Endodermal cell (in vitro differentiated cells): ENCODE measurements at regions not wholly inside any gene's neighbourhood (a gene's known extent, or its start where the extent isn't known, plus 50 kb on each side); places are given as distances from the start of the nearest gene placed in this dataset.

Source experiments
- DNase-seq: peaks from one replicate; pipeline ENCODE4 v3.0.0-alpha.2; 2017
- H3K27ac ChIP-seq: 2 replicates; pipeline ENCODE4 v1.5.1; 2013; ENCODE audit warnings: mild to moderate bottlenecking, low read depth, low read length, moderate library complexity
- H3K27me3 ChIP-seq: 2 replicates; pipeline ENCODE4 v1.6.1; 2013; ENCODE audit warnings: mild to moderate bottlenecking, low read length, moderate library complexity; ENCODE audit not compliant: insufficient read depth, control insufficient read depth, poor library complexity, severe bottlenecking
- H3K36me3 ChIP-seq: 2 replicates; pipeline ENCODE4 v1.7.0; 2013; ENCODE audit warnings: mild to moderate bottlenecking, low read length, moderate library complexity; ENCODE audit not compliant: control insufficient read depth, insufficient read depth
- H3K4me1 ChIP-seq: one replicate; pipeline ENCODE4 v1.7.0; 2013; ENCODE audit warnings: low read length; ENCODE audit not compliant: control insufficient read depth, insufficient read depth
- H3K4me3 ChIP-seq: 2 replicates; pipeline ENCODE4 v1.5.1; 2013; ENCODE audit warnings: mild to moderate bottlenecking, low read length, moderate library complexity
- H3K9ac ChIP-seq: 2 replicates; pipeline ENCODE4 v1.6.1; 2013; ENCODE audit warnings: mild to moderate bottlenecking, low read length, moderate library complexity; ENCODE audit not compliant: poor library complexity, severe bottlenecking; ENCODE audit errors: extremely low read depth
- H3K9me3 ChIP-seq: 2 replicates; pipeline ENCODE4 v1.6.1; 2013; ENCODE audit warnings: mild to moderate bottlenecking, low read length, moderate library complexity; ENCODE audit not compliant: control insufficient read depth
- H3K27ac Mint-ChIP-seq: 2 replicates; pipeline ENCODE4 v1.8.0; 2020; ENCODE audit warnings: mixed read lengths
- H3K27me3 Mint-ChIP-seq: 2 replicates; pipeline ENCODE4 v1.8.0; 2021; ENCODE audit warnings: mild to moderate bottlenecking, mixed read lengths; ENCODE audit not compliant: insufficient read depth
- H3K36me3 Mint-ChIP-seq: 2 replicates; pipeline ENCODE4 v1.8.0; 2020; ENCODE audit warnings: low read depth, mixed read lengths
- H3K4me1 Mint-ChIP-seq: 2 replicates; pipeline ENCODE4 v1.8.0; 2020; ENCODE audit warnings: mixed read lengths
- H3K4me3 Mint-ChIP-seq: 2 replicates; pipeline ENCODE4 v1.8.0; 2020; ENCODE audit warnings: mild to moderate bottlenecking, moderate library complexity, mixed read lengths
- H3K9me3 Mint-ChIP-seq: 2 replicates; pipeline ENCODE4 v1.8.0; 2020; ENCODE audit warnings: mild to moderate bottlenecking, mixed read lengths
- WGBS, 2 experiments: methylation state at CpG; one replicate each; pipeline versions ENCODE4 v1.1.5 to v1.1.7; 2013; ENCODE audit warnings: missing lambda C conversion rate in 2 of 2, mixed read lengths in 1 of 2; ENCODE audit not compliant: insufficient coverage in 1 of 2, insufficient read length in 1 of 2; 5-methylcytosine and 5-hydroxymethylcytosine counted together
- TF ChIP-seq, protein P1 (sequence below): fragments of 200-600 bp; sonication (generic); conservative IDR thresholded peaks from 2 replicates; pipeline ENCODE4 v1.5.0; 2021; ENCODE audit warnings: antibody characterized with exemption, mild to moderate bottlenecking

DNA sequence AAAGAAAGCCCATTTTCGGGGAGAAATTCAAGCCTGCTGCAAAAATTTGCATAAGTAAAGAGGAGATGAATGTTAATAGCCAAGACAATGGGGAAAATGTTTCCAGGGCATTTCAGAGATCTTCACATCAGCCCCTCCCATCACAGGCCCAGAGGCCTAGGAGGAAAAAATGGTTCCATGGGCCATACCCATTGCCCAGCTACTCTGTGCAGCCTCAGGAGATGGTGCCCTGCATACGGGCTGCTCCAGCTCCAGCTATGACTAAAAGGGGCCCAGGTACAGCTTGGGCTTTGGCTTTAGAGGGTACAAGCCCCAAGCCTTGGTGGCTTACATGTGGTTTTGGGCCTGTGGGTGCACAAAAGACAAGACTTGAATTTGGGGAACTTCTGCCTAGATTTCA lies 168.0 kb upstream of the DIPK2B start:
- peaks cover 87% of the 10 kb centered on the region for H3K9me3 Mint-ChIP-seq

DNA sequence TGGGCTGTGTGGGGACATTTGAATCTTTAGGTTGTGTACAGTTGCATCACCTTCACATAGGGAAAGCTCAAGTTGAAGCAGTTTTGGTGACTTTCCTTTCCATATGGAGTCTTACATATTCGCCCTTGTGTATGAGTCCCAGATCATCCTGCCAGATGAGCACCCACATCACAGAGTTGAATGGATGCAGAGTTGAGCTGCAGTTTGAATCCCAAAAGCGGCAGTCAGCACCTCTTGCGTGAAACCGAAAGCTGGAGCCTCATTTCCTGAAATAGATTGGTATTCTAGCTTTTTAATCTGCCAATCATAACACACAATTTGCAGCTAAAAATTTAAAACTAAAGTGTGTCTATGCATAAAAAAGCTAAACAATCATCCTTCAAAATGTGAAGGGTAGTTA lies 162.9 kb upstream of the DIPK2B start:
- Mint-ChIP-seq H3K4me3 (no peak overlapping the region), H3K4me1 (no peaks in the 10 kb centered on the region), H3K27me3 (no peaks in the 10 kb centered on the region), H3K36me3 (no peaks in the 10 kb centered on the region), H3K27ac (no peak overlapping the region), H3K9me3 (peaks cover 62% of the 10 kb centered on the region)
- no peak overlapping the region for H3K9ac ChIP-seq
- TF ChIP-seq, protein P1, sequence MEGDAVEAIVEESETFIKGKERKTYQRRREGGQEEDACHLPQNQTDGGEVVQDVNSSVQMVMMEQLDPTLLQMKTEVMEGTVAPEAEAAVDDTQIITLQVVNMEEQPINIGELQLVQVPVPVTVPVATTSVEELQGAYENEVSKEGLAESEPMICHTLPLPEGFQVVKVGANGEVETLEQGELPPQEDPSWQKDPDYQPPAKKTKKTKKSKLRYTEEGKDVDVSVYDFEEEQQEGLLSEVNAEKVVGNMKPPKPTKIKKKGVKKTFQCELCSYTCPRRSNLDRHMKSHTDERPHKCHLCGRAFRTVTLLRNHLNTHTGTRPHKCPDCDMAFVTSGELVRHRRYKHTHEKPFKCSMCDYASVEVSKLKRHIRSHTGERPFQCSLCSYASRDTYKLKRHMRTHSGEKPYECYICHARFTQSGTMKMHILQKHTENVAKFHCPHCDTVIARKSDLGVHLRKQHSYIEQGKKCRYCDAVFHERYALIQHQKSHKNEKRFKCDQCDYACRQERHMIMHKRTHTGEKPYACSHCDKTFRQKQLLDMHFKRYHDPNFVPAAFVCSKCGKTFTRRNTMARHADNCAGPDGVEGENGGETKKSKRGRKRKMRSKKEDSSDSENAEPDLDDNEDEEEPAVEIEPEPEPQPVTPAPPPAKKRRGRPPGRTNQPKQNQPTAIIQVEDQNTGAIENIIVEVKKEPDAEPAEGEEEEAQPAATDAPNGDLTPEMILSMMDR = no peak
- no peak overlapping the region for H3K27ac ChIP-seq
- H3K4me3 ChIP-seq = no peak overlapping the region
- no peaks in the 10 kb centered on the region for H3K27me3 ChIP-seq
- no peaks in the 10 kb centered on the region for H3K36me3 ChIP-seq
- H3K4me1 ChIP-seq = no peaks in the 10 kb centered on the region
- no peaks in the 10 kb centered on the region for H3K9me3 ChIP-seq
- WGBS, 2 experiments = 75 to 80% methylated on average over 1 to 3 of the region's 4 CpGs
- DNase-seq = no peak

More for the DNA sequence above, 168.0 kb upstream of the DIPK2B start:
- no peak overlapping the region for H3K4me3 Mint-ChIP-seq
- no peaks in the 10 kb centered on the region for H3K4me1 Mint-ChIP-seq
- Histone ChIP-seq H3K4me1 (no peaks in the 10 kb centered on the region), H3K9ac (no peak overlapping the region), H3K4me3 (no peak overlapping the region), H3K36me3 (no peaks in the 10 kb centered on the region), H3K27me3 (no peaks in the 10 kb centered on the region), H3K27ac (no peak overlapping the region), H3K9me3 (peaks cover 20% of the 10 kb centered on the region)
- H3K36me3 Mint-ChIP-seq = no peaks in the 10 kb centered on the region
- 50 to 91% methylated on average over 1 to 2 of the region's 2 CpGs for WGBS, 2 experiments
- no peak for DNase-seq
- TF ChIP-seq, protein P1 = no peak
- no peaks in the 10 kb centered on the region for H3K27me3 Mint-ChIP-seq
- H3K27ac Mint-ChIP-seq = no peak overlapping the region

DNA sequence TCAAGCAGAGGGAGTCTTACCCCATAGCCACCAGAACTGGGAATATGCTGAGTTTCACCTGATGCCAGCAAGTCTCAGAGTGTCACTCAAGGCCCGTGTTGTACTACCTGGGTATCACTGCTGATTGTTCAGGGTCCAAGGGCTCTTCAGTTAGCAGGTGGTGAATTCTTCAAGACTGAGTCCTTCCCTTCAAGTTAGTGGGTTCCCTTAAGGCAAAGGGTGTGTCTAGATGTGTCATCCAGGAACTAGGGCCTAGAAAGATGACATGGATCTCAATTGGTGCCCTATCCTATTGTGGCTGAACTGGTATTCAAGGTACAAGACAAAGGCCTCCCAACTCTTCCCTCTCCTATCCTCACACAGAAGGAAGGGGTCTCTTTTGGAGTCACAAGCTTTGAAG lies 159.9 kb upstream of the DIPK2B start:
- Mint-ChIP-seq H3K27ac (no peak overlapping the region), H3K27me3 (no peaks in the 10 kb centered on the region), H3K4me1 (no peaks in the 10 kb centered on the region), H3K36me3 (peaks cover 3% of the 10 kb centered on the region), H3K9me3 (peaks cover 55% of the 10 kb centered on the region), H3K4me3 (no peak overlapping the region)
- TF ChIP-seq, protein P1 = no peak
- Histone ChIP-seq H3K27ac (no peak overlapping the region), H3K4me3 (no peak overlapping the region), H3K36me3 (no peaks in the 10 kb centered on the region), H3K9me3 (no peaks in the 10 kb centered on the region), H3K9ac (no peak overlapping the region), H3K27me3 (no peaks in the 10 kb centered on the region), H3K4me1 (no peaks in the 10 kb centered on the region)
- DNase-seq = no peak
- 85% methylated on average over 1 of the region's 1 CpG; no CpG with 5 or more reads in 1 of the 2 experiments for WGBS, 2 experiments
